ENCODE measurements at regions not wholly inside any gene's neighbourhood (a gene's known extent, or its start where the extent isn't known, plus 50 kb on each side); places are given as distances from the start of the nearest gene placed in this dataset.

DNA sequence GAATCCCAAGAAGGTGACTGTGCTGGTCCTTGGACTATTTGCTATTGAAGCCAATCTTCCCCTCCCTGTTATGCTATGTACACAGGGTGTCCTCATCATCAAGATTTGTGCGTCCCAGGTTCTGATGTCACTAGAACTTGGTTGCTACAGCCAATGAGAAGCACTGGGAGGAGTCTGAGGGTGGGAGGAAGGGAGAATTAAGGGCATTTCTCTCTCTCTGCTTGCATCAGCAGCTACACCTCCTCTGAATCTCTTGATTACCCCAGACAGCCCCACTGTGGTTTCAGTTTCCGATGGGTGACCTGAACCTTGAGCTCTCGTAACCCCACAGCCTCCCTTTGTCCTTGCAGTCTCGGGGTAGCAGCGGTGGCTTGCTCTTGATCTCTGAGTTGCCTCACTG, 212.4 kb upstream of the SESN3 start:
- no peaks in the 10 kb centered on the region for H3K27me3 ChIP-seq (ENCODE audit: control insufficient read depth in 2 of 2, insufficient read depth in 2 of 2, low read length in 2 of 2)
- BruUV-seq (replicated peaks), result no TSS peak
- H3K4me1 ChIP-seq (ENCODE audit: control insufficient read depth, extremely low read depth, insufficient read depth, low read length), result no peaks in the 10 kb centered on the region
- ChIA-PET POLR2A (no interaction called here), CTCF (no interaction called here)
- no peaks in the 10 kb centered on the region for H3K79me2 ChIP-seq (ENCODE audit: control insufficient read depth, insufficient read depth, low read length)
- H3K36me3 ChIP-seq (ENCODE audit: control insufficient read depth in 2 of 2, extremely low read depth in 1 of 2, insufficient read depth in 2 of 2, low read length in 2 of 2), result no peaks in the 10 kb centered on the region
- H3K4me3 ChIP-seq (replicated peaks in 1 of 3; ENCODE audit: insufficient read depth in 1 of 3, low read depth in 1 of 3, low read length in 3 of 3), result no peak overlapping the region
- dilution Hi-C loops (cut with MboI; ENCODE audit: extremely low pct_ligation_motif_present, low sequenced_read_pairs), result no loop called here
- no peak overlapping the region for H3K9ac ChIP-seq (replicated peaks; ENCODE audit: extremely low read depth, insufficient read depth, low read length)
- no peak overlapping the region for H3K27ac ChIP-seq (ENCODE audit: insufficient read depth, low read depth, low read length)
- TF ChIP-seq, protein P1, sequence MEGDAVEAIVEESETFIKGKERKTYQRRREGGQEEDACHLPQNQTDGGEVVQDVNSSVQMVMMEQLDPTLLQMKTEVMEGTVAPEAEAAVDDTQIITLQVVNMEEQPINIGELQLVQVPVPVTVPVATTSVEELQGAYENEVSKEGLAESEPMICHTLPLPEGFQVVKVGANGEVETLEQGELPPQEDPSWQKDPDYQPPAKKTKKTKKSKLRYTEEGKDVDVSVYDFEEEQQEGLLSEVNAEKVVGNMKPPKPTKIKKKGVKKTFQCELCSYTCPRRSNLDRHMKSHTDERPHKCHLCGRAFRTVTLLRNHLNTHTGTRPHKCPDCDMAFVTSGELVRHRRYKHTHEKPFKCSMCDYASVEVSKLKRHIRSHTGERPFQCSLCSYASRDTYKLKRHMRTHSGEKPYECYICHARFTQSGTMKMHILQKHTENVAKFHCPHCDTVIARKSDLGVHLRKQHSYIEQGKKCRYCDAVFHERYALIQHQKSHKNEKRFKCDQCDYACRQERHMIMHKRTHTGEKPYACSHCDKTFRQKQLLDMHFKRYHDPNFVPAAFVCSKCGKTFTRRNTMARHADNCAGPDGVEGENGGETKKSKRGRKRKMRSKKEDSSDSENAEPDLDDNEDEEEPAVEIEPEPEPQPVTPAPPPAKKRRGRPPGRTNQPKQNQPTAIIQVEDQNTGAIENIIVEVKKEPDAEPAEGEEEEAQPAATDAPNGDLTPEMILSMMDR (IDR thresholded peaks at IDR 0.05; ENCODE audit: extremely low read depth in 1 of 2, insufficient read depth in 1 of 2, low read depth in 1 of 2, low read length in 2 of 2), result no peak
- intact Hi-C loops (cut with micrococcal nuclease), result no loop called here
- H3K4me2 ChIP-seq (ENCODE audit: insufficient read depth, low read length), result no peak overlapping the region
- H4K20me1 ChIP-seq (replicated peaks; ENCODE audit: control insufficient read depth, extremely low read depth, insufficient read depth, low read length), result no peaks in the 10 kb centered on the region
- FAIRE-seq, result no peak
- no peak overlapping the region for H2AFZ ChIP-seq (ENCODE audit: low read depth, low read length)
- no peaks in the 10 kb centered on the region for H3K9me1 ChIP-seq (replicated peaks; ENCODE audit: control insufficient read depth, extremely low read depth, insufficient read depth, low read length)
- no peaks in the 10 kb centered on the region for H3K9me3 ChIP-seq (replicated peaks; ENCODE audit: control insufficient read depth, insufficient read depth, low read length)
- no peak for DNase-seq (ENCODE audit: low read depth, low spot score)

DNA sequence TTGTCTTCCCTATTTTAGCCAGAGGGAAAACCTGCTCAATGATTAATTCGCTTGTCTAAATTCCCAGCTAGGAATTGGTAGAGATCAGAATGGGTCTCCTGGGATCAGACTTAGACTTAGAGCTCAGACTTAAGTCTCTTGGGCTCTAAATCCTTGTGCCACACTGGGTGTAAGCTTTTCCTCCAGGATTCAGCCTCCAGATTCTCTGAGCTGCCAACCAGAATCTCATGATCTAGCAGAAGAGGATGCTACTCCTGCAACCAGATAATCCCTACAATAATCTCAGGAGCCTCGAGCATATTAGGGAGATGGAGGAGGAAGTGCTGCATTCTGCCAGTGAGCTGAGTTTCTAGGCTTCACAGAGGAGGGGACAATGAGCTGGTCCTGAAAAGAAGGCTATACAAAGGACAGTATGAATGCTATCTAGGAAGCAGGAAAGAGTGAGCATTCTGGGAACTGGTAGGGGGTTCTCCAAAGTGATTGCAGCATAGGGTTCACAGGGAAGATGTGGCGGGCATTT, 211.6 kb upstream of the SESN3 start:
- H3K4me3 ChIP-seq (replicated peaks in 1 of 3; ENCODE audit: insufficient read depth in 1 of 3, low read depth in 1 of 3, low read length in 3 of 3), result no peak overlapping the region
- POLR2A ChIA-PET, result no interaction called here
- DNase-seq (ENCODE audit: low read depth, low spot score), result no peak
- no peak for FAIRE-seq
- H3K4me1 ChIP-seq (ENCODE audit: control insufficient read depth, extremely low read depth, insufficient read depth, low read length), result no peaks in the 10 kb centered on the region
- no TSS peak for BruUV-seq (replicated peaks)
- no peaks in the 10 kb centered on the region for H3K79me2 ChIP-seq (ENCODE audit: control insufficient read depth, insufficient read depth, low read length)
- no peaks in the 10 kb centered on the region for H3K9me1 ChIP-seq (replicated peaks; ENCODE audit: control insufficient read depth, extremely low read depth, insufficient read depth, low read length)
- no peak overlapping the region for H2AFZ ChIP-seq (ENCODE audit: low read depth, low read length)
- no peak overlapping the region for H3K4me2 ChIP-seq (ENCODE audit: insufficient read depth, low read length)
- no peaks in the 10 kb centered on the region for H4K20me1 ChIP-seq (replicated peaks; ENCODE audit: control insufficient read depth, extremely low read depth, insufficient read depth, low read length)
- no peak overlapping the region for H3K27ac ChIP-seq (ENCODE audit: insufficient read depth, low read depth, low read length)
- dilution Hi-C loops (cut with MboI; ENCODE audit: extremely low pct_ligation_motif_present, low sequenced_read_pairs) (no loop called here), intact Hi-C loops (cut with micrococcal nuclease) (no loop called here)
- TF ChIP-seq EZH2 (IDR thresholded peaks at IDR 0.05; ENCODE audit: borderline replicate concordance, low read depth, low read length, severe bottlenecking), result no peak
- no peak overlapping the region for H3K9ac ChIP-seq (replicated peaks; ENCODE audit: extremely low read depth, insufficient read depth, low read length)
- no peaks in the 10 kb centered on the region for H3K9me3 ChIP-seq (replicated peaks; ENCODE audit: control insufficient read depth, insufficient read depth, low read length)
- H3K27me3 ChIP-seq (ENCODE audit: control insufficient read depth in 2 of 2, insufficient read depth in 2 of 2, low read length in 2 of 2), result no peaks in the 10 kb centered on the region
- CTCF ChIA-PET, result no interaction called here
- H3K36me3 ChIP-seq (ENCODE audit: control insufficient read depth in 2 of 2, extremely low read depth in 1 of 2, insufficient read depth in 2 of 2, low read length in 2 of 2), result no peaks in the 10 kb centered on the region

Data from endothelial cell of umbilical vein (primary cell).